Cerebellar cortex (tissue), 1 donor: ENCODE measurements at regions not wholly inside any gene's neighbourhood (a gene's known extent, or its start where the extent isn't known, plus 50 kb on each side); places are given as distances from the start of the nearest gene placed in this dataset.

Source experiments
- DNase-seq: peaks from one replicate; pipeline ENCODE4 v3.0.0-alpha.2; 2015; ENCODE audit warnings: low spot score

DNA sequence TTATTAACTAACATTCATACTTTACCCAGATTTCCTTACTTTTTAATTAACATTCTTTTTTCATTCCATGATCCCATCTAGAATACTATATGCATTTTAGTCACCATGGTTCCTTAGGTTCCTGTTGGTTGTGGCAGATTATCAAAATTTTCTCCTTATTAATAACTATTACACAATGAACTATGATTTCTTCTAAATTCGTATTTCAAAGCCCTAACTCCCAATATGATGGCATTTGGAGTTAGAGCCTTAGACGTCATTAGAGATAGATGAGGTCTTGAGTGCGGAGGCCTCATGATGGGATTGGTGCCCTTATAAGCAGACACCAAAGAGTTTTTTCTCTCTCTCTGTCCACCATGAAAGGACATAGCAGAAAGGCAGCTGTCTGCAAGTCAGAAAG, 485.4 kb downstream of the TLR4 start:
- DNase-seq = no peak

DNA sequence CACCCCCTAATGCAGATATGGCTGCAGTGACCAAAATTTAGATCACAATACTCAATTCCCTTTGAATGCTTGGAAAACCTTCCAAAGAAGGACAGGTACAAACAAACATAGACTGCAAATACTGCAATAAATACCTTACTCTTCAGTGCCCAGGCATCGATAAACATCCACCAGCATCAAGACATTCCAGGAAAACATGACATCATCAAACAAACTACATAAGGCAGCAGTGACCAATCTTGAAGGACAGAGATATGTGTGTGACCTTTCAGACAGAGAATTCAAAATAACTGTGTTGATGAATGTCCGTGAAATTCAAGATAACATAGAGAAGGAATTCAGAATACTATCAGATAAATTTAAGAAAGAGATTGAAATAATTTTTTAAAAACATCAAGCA, 488.6 kb downstream of the TLR4 start:
- no peak for DNase-seq

DNA sequence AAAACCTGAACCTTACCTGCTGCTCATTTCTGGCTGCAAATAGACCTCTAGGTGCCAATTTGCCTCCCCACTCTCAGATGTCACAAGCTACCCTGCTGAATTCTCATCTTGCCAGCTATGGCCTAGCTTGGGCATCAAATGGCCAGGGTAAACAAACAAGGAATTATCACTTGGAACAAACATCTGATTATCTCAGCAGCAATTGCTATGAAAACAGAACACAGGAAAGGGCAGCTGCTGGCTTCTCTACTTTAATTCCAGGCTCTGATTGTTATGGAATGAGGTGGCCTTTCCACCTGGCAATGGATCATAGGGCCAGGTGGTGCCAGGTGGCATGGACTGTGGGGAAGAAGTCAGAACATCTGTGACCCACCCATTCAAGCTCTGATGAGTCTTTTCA, 505.1 kb downstream of the TLR4 start:
- DNase-seq = peak; percentile 98

DNA sequence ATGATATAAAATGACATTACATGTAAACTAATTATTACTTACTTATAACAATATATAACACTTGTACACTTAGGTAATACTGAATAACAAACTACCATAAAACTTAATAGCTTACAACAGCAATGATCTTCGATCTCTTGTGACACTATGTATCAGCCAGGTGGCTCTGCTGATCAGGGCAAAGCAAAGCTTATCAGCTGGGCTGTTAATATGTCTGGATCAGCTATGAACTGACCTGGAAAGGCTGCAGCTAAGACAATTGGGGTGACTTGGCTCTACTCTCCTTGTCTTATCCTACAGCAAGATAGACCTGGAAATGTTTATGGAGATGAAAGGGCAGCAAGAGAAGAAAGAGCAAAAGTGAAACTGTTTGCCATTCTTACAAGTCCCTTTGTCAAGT, 511.3 kb downstream of the TLR4 start:
- no peak for DNase-seq

DNA sequence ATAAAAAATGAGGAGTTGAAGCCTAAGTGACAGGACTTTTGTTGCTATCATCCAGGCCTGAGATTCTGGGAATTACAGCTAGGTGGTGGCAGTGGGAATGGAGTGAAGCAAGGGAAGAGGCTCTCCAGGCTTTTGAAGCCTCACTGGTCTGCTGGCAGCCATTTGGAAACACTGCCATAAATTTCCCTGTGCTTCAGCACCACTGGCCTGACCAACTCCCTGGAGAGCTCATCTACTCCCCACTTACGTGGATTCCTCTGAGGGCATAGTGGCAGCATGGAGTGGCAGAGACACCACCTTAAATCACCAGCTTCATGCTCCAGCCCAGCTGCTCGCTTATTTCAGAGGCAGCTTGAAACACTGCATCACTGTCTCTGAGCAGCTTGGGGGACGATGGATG, 518.2 kb downstream of the TLR4 start:
- no peak for DNase-seq

DNA sequence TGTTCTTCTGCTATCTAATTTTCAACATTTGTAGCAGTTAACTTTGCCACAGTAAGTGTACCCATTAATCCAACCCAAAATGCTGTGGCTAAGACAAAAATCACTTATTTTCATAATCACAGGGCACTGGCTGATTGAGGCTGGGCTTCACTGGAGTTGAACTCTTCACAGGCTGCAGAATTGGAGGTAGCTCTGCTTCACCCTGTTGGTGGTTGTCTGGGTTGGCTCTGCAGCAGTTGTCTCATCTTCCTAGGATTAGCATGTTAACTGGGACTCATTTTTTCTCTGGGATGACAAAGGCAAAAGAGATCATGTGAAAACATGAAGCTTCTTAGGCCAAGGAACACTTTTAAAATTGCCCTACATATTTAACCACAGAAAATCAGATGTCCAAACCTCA, 518.9 kb downstream of the TLR4 start:
- no peak for DNase-seq

DNA sequence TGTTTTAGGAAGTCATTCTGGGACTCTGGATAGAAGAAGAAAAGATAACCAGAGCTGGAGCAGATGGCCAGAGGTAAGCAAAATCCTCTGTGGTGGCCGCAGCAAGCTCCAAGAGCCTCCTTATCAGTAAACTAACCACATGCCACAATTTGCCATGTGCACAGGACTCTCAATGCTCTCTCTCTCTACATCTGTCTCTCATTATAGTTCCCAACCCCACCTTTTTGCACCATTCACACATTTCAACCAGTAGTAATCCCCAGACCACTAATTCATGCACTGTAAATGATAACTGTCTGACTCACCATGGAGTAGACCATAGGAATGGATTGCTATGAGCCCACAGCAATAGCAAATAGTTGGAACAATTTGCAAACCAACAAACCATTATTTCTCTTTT, 526.1 kb downstream of the TLR4 start:
- no peak for DNase-seq

DNA sequence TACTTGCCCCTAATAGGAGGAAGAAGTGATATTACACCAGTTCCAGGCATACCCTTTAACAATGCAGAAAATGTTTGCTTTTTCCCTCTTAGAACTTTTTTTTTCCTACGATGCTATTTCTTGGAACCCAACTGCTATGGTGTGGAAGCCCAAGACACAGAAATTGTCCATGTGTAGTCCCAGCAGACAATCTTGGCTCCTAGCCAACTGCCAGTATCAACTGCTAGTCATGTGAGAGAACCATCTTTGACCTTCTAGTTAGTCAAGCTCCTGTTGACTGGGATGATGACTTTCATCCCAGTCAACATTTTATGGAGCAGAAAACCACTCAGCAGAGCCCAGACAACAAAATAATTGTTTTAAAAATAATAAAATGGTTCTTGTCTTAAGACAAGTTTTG, 532.4 kb downstream of the TLR4 start:
- DNase-seq = no peak

DNA sequence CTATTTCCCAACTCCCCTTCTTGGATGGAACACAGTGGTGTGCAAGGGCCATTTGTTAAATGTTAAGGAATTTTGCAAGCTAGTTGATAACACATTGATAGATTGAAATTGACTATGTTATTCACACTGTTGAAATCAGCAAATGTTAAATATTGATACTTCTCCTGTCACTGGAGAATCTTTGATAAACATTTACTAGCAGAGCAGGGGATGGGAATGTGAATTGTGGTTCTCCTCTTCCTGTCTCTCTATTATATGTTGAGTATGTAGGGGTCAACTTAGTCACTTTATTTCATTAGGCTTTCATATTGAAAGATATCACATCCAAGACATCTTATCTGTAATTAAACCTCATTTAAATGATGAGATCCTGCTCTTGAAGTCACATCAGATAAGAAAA, 533.9 kb downstream of the TLR4 start:
- no peak for DNase-seq

DNA sequence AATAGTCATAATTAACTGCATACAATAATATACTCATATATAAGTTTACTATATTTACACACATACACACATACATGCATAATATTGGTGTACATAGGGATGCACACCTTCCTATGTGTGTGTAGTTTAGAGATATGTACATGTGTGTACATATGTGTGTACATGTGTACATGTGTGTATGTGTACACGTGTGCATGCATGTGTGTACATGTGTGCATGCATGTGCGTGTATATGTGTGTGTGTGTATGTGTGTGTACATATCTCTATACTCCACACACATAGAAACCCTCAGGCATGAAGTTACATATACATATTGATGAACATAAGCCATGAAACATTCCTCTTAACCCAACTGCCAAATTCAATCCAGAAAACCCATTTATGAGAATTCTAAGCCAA, 547.8 kb downstream of the TLR4 start:
- no peak for DNase-seq

DNA sequence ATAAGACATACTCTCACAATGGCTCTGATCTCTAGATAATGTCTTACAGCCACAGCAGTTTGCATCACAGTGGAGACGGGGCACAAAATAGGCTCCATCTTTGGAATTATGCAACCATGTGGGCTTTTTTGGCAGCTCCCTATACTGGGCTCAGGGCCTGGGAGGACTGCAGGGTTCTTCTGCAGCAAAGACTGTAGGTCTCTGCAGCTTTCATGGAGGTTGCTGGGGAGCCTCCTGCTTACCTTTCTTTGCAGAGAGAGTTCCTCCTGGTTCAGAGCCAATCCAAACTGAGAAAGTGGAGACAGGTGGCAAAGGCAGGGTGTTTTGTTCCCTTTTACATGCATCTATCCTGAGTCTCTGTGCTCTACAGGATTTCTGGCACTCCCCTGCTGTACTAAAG, 558.0 kb downstream of the TLR4 start:
- peak; percentile 86 for DNase-seq

DNA sequence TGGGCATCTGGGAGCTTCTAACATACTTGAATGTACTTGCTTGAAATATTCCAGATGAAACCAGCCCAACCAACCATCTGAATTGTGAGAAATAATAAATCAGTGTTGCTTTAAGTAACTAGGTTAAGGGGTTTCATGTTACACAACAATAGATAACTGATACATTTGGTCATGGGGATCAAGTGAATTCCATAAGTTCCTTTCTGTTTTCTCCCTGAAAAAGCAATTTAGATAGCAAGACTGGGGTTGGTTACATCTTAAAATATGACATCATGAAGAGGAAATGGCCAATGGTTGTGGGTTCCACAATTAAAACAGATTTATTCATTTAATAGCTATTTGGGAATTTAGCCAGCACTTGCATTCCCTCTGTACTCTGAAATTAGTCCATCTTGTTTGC, 559.7 kb downstream of the TLR4 start:
- DNase-seq = no peak

DNA sequence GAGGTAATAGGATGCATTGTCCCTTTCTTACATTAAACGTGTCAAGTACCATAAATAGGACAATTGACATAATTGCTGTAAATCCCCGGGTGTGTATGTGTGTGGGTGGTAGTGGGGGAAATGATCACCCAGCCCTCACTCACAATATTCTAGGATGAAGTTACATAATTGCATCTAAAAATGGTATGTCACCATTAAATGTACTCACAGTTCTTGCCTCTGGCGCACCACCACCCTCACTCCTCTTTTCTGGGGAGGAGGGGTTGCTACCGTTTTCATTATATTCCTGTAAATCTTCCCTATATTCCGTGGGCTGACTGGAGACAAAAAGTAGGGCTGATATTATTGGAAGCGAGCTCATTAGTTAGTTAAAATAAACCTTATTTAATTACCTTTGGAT, 563.8 kb downstream of the TLR4 start:
- DNase-seq = no peak

DNA sequence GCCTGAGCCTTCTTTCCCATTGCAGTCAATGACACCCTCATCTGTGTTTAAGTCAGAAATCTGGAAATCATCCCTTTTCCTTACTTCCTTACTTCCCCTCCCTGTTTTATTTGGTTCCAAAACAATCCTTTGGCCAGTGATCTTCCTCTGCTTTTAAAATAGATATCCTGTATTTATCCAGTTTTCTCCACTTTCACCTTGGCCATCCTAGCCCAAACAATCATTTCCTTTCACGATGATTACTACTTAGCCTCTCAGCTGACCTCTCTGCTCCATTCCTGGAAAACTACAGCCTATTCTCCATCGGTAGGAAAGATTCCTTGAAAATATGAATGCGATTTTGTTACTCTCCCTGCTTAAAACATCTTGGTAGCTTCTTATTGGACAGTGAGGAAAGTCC, 565.4 kb downstream of the TLR4 start:
- no peak for DNase-seq

DNA sequence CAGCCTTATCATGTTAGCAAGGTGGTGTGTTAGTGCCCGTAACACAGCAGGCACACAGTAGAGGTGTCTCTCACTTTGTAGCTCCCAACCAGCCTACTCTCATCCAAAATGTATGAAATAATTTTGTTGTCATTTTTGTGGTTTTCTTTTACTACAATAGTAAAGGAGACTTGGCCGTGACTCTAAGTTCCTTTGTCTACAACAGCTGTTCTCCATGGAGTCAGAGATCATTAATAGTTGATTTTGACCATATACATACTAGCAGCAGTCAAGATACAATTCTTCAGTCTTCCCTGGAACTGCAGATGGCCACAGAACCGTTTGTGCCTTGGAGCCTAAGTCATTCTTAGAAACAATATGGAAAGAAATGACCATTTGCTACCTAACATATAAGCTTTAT, 567.1 kb downstream of the TLR4 start:
- DNase-seq = no peak

DNA sequence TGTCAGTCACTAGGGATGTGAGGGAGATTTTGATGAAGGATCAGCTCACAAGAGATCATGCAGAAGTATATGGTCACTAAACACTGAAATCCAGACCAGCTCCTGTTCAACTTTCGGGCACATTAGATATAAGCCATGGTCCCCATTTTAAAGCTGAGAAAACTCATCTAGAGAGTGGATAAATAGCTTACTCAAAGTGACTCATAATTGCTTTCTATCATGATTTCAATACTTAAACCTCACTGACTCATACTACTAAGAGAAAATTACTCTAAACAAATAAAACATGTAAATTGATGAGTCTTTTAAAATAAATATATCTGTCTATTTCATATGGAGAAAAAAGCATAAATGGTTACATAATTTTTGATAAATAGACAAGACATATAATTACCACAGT, 567.7 kb downstream of the TLR4 start:
- no peak for DNase-seq

DNA sequence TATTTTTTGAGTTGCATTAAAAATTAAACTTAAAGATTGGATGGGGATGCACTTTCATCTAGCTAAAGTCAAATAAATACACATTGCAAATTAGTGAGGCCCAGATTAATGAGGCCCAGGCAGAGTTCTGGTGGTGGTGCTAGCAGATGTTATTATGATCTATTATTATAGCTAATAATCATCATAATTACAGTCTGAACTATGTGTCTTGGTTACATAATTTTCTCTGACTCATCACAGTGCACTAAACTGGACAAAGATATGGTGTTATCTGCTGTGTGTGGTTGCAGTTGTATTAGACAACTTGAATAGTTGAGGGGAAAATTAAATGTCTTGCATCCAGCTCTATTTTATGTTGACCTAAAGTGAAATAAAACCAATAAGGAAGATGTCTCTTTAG, 568.8 kb downstream of the TLR4 start:
- DNase-seq = no peak

DNA sequence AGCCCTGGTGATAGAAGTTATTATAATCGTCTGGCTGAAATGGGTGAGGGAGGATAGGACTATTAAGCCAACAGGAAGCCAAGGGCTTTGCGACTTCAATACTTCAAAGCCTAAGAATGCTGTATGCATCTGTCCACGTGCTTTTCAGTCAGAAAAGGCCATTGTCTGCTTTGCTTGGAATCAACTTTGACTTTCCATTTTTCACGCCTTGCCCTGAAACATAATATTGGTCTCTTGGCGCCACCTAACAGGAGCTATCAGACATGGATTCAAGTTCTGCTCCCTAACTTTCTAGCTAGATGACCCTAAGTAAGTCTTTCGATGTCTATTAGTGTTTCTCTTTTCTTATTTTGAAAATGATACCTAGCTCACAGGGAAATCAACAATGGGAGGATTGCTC, 572.6 kb downstream of the TLR4 start:
- DNase-seq = no peak

DNA sequence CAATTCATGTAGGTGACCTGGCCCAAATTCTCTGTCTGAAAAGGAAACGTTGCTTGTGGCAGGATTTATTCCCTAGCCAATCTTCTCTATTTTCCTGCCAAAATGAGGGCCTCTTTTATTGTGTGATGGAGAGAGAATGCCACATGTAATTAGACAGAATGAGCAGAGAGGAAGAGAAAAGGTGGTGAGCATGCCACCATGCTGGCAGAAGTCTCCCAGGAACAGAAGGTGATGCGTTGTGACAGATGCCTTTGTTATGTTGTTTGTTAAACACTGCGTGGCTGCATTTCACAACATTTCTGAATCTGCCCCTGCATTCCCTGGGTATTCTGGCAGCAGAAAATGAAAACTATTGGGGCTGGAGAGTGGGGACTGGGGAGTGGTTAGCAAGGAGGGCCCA, 577.6 kb downstream of the TLR4 start:
- DNase-seq = peak; percentile 98

DNA sequence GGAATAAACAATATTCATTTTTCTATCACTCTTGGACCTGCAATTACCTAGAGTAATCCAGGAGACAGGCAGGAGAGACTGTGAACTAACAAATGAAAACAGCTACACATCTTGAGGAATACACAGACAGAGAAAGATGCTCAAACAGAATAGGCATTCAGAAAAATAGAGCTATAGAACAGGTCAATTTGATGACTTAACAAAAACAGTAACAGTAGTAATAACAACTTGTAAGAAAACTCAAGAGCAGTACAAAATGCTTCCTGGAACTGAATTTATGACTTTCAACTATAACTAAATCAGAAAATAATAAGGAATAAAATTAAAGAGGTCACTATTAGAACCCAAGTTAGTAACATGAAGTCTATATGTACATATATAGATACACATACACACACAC, 579.3 kb downstream of the TLR4 start:
- DNase-seq = peak; percentile 22

DNA sequence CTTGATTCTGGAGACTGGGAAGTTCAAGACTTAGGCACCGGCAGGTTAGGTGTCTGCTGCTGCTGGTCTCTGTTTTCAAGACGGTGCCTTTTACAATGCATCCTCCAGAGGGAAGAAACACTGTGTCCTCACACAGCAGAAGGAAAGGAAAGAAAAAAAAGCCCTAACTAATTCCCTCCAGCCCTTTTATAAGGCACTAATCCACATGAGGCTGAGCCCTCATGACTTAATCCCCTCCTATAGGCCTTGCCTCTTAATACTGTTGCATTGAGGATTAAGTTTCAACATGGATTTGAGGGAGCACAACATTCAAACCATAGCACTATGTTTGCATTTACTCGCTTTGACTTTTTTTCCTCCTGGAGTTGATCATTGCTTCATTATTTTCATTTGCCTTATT, 585.9 kb downstream of the TLR4 start:
- DNase-seq = no peak

DNA sequence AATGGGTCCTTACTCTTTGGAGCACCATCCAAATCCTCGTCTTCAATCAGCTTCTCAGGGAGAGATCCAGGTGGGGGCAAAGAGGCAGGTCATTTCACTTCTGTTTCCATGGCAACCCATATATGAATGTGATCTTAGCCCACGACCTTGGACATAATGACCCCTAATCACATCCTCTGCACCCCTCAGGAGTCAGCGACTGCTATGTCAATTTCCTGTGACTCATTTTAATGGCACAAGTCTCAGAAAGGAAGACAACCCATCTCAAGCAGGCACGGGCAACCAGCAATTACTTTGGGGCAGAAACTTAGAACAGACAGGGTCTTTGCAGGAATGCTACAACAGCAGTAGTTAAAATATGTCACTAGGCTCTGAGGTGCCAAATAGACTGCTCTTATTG, 591.2 kb downstream of the TLR4 start:
- DNase-seq = no peak

DNA sequence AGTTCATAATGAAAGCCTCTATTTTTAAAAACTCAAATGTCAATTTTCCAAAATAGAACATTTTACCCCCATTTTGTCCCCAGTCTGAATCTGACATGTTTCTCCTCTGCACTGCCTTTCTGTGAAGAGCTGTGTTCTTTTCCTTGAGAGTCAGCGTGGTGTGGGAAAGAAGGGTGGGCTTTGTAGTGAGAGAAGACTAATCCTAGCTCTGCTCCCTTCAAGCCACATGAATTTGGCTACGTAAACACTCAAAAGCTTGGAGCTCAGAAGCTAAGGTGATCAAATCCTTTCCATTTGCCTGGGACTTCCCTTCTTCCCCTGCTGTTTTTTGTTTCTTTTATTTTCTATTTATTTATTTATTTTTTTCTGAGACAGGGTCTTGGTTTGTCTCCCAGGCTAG, 598.5 kb downstream of the TLR4 start:
- no peak for DNase-seq

DNA sequence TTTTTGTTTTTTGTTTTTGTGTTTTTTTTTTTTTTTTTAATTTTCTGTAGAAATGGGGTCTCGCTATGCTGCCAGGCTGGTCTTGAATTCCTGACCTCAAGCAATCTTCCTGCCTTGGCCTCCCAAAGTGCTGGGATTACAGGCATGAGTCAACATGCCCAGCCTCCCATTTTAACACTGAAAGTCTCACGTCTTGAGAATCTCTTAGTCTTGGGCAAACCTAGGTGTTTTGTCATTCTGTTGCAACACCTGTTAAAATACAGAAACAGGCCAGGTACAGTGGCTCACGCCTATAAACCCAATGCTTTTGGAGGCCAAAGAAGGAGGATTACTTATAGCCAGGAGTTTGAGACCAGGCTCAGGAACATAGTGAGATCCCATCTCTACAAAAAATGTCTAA, 599.0 kb downstream of the TLR4 start:
- DNase-seq = no peak

DNA sequence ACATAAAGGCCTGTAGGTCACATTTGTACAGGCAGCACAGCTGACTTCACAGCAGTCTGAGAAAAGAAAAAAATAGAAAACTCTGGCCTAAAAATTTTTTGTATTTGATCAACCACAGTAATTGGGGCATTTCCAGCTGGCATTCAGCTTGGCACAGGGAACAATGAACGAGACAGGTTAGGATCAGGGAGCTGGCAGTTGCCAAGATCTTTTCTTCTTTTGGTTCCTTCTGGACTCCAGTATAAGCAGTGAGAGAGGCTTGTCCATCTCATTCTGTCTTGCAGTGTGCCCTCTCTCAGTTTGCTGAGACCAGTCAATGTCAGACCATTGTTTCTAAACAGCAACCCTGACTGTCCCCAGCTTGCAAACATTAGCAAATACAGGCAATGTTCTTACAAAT, 601.1 kb downstream of the TLR4 start:
- DNase-seq = peak; percentile 84

DNA sequence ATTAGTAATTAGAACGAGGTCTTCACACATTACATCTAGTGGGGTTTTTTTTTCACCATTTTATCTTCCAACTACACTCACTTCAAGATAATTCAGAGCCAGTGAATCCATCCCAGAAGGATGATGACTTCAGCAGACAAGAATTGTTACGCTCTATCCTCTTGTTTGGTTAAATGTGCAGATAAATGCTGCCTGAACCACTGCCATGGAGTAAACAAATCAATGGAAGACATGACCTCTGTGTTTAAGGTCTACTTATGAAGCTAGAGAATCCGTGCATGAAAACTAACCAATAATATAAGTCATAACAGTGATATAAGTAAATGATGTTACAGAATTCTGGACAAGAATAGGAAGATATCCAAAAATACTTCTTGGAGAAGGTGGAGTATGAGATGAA, 602.6 kb downstream of the TLR4 start:
- no peak for DNase-seq
